Activated CD4-positive, alpha-beta T cell treated with anti-CD3 and anti-CD28 coated beads for 4 hours (primary cell): ENCODE measurements at regions not wholly inside any gene's neighbourhood (a gene's known extent, or its start where the extent isn't known, plus 50 kb on each side); places are given as distances from the start of the nearest gene placed in this dataset.
"Not testable (repeated sequence)": the region's sequence is repeated elsewhere in the genome, so short reads cannot be mapped to it uniquely, and the experiment has no call there.

ENCODE experiments used
- DNase-seq, 2 donors: peaks; one replicate each; pipeline ENCODE4 v3.0.0-alpha.2; 2020

DNA sequence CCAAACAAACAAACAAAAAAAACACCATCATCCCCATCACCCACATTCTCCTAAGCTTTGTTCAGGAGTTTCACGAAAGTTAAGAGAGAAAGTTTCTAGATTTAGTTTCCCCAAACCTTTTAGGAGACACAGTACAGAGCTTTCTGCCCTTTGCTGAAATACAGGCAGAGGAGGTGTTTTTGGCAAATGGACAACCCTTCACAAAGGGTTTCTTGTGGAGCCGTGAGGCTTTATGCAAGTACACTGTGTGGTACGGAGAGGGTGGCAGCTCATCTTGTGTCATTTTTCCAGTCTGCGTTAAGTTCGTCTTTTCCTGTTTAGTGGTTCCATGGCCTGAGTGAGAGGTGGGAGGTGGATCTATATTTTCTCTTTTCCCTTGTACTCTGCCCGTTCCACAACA lies 215.5 kb upstream of the PRKCQ start:
- DNase-seq = no peak

DNA sequence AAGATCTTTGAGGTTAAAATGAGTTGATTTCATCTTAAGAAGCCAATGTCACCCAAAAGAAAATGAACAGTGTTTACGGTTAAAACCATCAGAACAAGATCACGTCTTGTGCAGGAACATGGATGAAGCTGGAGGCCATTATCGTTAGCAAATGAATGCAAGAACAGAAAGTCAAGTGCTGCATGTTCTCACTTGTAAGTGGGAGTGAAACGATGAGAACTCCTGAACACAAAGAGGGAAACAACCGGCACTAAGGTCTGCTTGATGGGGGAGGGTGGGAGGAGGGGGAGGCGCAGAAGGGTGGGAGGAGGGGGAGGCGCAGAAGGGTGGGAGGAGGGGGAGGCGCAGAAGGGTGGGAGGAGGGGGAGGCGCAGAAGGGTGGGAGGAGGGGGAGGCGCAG lies 214.8 kb upstream of the PRKCQ start:
- not testable (repeated sequence) for DNase-seq

DNA sequence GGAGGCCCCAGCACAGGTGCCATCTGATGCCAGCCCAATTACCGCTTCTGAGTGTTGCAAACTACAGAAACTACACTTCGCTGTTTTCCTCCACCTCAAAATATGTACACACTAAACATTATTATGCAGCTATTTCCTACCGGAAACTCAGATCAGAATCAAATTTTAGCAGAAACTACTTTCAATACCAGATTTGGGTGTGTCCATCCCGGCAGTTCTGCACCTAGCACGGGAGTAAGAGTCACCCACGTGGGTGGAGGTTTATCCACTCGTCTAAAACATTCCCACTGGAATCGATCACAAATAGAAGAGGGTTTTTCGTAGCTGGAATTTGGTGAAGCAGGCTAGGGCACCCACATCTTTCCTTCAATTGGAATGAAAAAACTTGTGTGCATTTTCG lies 214.4 kb upstream of the PRKCQ start:
- no peak for DNase-seq

DNA sequence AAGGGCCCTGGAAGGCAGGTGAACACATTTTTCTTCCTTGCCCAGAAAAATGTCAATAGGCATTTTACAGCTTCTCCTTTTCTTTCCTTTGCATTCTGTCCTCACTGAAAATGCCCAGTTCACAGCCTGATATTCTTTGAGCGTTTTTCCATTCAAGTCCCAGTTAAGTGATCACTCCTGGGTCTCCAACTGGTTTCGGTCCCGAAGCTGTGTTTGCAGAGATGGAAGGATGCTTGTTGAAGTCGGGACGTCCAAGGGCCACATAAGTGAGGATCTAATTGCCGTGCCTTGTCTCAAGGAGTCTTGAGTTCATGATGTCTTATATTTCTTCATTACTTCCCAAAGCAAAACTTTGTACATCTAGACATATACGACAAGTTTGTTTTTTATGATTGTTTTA lies 208.7 kb upstream of the PRKCQ start:
- DNase-seq = no peak

DNA sequence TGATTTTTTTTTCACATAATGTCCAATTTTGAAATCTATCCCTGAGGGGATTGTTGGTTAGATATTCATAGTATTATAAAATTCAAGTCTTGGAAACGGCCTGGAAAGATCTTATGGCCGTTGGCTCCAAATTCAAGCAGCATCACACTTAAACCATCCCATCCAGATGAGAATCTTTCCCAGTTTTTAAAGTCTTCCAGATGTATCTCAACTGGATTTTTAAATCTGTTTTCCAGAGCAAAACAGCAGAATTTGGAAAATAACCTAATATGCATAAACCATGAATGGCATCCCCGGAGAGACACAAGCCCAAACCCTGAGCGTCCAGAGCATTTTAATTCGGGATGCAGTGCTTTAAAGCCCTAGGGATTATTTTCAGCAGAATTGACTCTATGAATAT lies 208.2 kb upstream of the PRKCQ start:
- DNase-seq = no peak

DNA sequence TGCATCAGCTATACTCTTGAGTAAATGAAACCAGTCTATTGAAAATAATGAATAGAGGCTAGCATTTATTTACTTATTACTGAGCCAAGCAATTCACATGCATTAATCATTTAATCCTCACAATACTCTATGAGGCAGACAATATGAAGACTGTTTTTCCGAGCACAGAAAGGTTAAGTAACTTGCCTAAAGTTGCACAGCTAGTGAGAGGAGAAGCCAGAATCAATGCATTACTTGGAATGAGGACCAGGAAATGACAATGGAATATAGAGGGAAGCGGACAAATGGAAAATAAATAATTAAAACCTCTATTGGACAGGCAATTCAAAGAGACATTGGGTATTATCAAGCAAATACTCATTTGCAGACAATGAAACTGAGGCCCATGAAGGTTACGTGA lies 207.6 kb upstream of the PRKCQ start:
- no peak for DNase-seq

DNA sequence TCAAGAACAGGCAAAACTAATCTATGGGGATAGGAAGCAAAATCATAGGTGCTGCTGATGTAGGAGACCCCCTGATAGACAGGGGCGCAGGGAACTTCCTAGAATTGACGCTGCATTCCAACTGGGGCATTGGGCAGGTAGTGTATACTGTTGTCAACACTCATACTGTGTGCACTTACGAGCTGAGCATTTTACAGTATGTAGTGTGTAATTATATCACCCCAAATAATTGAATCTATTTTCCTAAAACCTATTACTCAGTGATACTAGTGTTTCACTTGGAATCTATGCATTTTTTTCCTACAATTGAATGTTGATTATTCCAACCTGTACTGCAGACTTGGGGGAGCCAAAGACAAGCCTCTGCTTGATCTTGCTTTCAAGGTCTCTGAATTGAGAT lies 207.0 kb upstream of the PRKCQ start:
- DNase-seq = no peak

DNA sequence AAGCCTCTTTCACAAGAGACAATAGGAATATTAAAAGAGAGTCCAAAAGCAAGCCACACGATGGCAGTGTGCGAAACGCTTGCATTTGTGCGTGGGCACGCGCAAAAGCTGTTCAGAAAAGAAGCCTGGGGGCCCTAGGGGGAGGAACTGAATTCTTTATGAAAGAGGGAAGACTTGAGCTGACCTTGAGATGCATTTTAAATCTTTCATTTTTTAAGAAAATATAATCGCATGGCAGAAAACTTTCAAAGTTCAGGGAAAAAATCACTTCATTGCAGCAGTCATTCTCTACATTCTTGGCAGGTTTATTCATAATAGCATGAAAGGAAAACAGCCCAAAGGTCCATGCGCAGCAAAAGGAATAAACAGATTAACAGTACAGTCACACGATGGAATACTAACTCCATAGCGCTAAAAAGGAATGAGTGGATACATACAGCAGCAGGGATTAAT lies 206.5 kb upstream of the PRKCQ start:
- DNase-seq = no peak

DNA sequence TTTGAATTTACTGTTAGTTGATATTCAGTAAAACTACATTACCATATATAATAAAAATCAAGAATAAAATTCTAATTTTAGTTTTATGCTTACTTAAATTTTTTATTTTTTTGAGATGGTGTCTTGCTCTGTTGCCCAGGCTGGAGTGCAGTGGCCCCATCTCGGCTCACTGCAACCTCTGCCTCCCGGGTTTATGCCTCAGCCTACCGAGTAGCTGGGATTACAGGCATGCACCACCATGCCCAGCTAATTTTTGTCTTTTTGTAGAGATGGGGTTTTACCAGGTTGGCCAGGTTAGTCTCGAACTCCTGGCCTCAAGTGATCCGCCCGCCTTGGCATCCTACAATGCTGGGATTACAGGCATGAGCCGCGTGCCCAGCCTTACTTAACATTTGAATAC lies 204.4 kb upstream of the PRKCQ start:
- DNase-seq = not testable (repeated sequence)

DNA sequence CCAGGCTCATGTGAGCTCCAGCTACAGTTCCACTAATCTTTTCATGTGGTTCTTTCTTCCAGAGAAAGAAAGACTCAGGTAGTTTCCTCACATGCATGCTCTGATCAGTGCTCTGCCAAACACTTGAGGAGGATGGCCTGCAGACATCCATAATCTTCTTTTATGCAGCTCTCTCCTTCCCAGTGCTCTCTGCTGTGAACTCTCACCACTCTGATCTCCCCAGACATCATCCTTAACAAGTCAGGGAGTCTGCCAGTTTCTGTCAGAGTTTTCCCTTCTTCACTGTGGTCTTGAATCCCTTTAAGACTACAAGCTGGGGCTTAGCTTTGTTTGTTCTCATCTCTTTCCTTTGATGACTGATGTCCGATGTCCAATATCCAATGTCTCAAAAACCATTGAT lies 203.4 kb upstream of the PRKCQ start:
- no peak for DNase-seq

DNA sequence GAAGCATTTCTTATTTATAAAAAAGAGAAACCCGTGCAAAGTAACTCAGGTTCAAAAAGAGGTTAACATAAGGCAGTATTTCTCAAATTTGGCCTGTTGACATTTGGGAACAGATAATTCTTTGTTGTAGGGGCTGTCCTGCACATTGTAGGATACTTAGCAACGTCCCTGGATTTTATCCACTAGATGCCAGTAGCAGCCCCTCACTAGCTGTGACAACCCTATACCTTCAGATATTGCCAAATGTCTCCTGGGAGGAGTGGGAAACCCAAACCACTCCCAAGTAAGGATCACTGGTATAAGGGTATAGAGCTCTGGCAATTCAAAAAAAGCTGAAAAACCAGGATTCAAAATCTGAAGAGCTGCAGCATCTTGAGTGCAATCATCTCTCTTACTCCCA lies 202.3 kb upstream of the PRKCQ start:
- no peak for DNase-seq

DNA sequence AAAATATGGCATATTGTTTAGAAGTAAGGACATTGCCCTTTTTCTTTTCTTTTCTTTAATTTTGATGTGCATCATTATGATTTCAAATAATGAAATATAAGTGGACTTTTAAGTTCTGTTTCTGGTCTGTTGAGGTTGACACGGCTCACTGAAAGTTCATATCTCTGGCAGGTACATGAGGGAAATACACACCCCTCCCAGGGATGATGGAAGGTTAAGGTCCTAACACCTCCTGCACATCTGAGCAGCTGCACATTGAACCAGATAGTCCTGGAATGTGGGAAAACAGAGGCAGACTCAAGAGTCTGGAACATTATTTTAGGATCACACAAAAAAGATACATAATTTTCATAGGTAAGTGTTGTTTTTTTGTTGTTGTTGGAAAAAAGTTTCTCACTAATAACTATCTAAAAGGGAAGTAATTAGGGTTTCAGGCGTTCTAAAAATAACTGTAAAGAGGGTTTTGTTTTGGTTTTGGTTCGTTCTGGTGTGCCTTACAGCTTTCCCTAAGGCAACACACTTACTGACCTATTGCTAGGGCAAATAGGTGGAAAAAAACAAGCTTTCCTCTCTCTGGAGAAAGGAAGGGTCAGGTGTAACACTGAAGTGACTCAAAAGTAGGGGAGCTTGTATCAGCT lies 201.2 kb upstream of the PRKCQ start:
- DNase-seq = no peak

DNA sequence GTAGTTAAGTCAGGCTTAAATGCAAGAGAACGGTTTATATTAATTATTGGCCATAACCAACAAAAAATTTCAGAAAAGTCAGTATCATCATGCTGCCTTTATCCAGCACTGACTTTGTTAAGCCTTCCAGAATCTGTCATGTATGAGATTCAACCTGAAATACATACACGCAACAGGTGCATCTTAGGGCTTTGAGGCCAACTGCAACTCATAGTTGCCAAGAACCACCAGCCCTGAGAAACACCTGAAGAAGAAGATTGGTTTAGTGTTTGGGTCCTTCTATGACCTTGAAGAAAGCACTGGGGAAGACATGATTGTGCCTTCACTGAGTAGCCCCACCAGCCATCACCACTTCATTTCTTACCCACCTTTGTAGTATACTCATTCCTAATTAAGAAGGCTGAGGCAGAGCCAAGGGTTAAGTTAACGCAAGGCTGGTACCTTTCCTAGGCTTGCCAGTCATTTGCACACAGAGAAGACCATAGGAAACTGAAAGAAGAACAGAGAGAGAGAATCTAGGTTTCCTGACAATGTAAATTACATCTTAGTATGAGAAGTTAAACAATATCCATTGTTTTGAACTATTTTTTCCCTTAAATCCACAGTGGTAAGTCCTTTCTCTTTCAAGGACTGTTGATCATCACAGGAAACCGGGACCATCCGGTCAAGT lies 200.1 kb upstream of the PRKCQ start:
- no peak for DNase-seq

DNA sequence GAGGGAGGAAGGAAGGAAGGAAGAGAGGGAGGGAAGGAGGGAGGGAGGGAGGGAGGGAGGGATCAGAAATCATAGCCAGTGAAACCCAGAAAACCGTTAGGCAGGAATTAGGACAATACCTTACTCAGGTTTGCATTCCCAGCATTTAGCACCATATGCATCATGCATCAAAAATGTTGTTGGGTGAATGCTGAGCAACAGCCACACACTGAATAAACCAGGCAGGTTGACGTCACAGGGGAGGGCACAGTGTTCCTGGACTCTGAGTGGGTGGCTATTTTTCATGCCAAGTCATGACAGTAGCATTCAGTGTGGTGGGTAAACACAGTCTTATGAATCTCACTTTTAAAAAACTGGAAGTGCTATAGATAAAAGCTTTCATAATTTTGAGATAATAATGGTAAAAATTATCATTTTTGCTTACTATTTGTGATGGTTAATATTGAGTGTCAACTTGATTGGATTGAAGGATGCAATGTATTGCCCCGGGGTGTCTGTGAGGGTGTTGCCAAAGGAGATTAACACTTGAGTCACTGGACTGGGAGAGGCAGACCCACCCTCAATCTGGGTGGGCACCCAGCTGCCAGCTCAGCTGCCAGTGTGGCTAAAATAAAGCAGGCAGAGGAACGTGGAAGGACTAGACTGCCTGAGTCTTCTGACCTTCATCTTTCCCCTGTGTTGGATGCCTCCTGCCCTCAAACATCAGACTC lies 199.1 kb upstream of the PRKCQ start:
- no peak for DNase-seq

DNA sequence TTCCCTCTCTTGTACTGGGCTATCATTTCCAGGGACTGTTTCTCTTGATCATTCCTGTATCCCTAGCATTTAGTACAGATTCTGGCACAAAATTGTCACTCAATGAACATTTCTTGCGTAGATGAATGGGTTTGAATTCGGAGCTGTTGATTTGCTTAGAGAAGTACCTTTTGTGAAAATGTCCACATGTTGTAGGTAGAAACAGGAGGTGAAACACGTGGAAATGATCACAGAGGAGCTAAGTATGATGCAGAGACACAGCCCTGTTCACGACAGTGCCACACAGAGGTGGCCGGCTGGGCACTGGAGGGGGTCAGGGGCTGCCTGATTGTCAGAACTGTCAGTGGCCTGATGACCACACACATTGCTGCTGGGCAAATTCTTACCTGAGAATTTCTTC lies 196.1 kb upstream of the PRKCQ start:
- no peak for DNase-seq

DNA sequence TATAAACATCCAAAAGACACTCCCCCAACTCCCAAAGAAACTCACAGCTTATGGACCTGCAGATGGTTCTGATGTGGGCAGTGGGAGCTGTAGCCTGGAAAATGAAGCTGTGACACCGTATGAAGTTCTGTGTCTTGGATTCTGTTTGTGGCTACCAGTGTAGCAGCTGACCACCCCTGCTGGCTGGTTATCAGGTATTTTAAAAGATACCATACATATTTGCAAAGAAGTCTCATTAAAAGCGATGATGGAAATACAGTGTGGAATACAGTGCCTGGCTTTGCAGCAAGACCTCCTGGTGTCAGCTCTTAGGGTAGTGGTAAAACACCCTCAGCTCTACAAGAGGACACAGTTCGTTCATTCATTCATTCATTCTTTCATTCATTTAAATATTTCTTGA lies 194.3 kb upstream of the PRKCQ start:
- DNase-seq = no peak

DNA sequence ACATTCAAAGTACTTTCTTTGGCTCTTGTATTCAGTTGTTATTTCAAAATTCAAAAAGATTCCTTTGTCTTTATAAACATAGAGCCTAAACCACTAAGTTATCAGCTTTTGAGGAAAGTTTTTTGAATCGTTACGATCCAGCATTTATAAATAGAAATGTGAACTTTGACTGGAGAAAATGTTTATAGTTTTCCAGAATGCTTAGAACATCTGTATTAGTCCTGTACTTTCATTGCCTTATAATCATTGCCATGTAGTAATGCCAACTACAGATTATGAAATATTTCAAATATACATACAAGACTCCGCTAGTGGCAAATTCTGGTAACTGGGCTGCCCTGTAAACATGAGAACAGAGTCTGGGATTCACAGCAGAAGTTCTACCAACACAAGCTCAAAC lies 191.3 kb upstream of the PRKCQ start:
- DNase-seq = no peak

DNA sequence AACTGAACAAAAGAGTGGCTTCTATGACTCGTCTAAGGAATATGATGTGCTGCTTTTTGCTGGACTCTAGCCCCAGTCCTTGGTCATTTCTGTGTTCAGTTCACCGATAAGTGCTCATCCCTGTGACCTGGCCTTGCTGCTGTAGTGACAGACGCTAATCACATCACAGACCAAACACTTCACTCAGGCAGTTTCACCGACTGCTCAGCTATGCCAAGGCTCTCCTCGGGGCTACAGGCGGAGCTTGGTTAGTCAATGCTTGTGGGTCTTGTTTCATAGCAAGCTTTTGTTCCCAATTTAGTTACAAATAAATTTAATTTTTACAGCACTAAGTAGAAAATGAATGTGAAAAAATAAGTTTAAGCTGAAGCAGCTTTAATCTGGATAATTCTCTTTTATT lies 190.8 kb upstream of the PRKCQ start:
- no peak for DNase-seq

DNA sequence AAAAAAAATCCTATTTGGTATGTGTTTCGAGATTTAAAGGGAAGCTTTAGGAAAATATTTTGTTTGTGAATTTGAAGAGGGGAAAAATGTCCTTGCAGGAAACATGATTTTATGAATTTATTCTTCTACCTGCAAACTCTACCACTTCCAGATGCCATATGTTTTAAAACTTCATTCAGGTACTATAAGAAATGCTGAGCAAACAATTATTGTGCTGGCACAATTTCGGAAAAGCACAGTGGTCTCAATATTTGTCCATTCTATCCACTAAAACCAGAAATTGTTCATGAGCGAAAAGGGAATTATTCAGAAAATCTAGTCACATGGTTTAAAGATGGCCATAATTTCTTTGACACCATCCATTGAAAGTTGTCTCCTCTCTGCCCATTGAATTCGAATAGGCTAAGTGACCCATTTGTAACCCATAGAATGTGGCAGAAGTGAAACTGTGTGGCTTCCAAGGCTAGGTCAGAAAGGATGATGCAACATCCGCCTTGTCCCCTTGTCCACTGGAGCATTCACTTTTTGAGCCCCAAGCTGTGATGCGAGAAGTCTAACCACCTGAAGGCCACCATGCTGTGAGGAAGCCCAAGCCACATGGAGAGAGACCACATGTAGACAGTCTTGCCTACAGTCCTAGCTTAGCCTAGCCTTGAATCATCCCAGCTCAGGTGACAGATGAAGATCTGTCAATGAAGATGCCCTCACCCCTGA lies 189.8 kb upstream of the PRKCQ start:
- DNase-seq = no peak

DNA sequence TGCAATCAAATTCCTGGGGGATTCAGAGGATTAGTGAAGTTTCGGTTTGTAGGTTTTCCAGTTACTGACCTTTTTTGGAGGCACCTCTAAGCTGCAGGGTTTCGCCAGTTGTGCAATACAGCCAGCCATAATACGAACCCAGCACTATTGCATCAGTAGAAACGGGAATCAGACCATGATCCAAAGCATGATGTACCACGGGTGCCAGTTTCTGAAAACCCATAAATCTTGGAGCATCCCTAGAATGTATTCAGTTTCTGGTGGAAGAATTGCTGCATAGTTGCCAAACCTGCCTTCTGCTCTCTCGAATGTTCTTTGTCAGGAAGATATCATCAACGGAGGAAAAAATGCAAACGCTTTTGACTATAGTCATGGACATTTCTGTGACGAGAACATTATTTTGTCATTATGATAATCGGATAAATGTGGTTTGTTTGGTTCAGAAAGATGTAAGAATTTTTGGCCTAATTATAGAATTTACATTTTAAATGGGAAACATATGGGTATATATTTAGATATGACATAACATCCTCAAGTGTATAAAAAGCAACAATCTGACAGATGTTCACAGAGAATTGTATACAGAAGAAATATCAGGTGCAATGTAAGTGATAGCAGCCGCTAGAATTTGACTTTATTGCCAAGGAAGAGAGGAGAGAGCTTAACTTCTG lies 186.2 kb upstream of the PRKCQ start:
- no peak for DNase-seq

DNA sequence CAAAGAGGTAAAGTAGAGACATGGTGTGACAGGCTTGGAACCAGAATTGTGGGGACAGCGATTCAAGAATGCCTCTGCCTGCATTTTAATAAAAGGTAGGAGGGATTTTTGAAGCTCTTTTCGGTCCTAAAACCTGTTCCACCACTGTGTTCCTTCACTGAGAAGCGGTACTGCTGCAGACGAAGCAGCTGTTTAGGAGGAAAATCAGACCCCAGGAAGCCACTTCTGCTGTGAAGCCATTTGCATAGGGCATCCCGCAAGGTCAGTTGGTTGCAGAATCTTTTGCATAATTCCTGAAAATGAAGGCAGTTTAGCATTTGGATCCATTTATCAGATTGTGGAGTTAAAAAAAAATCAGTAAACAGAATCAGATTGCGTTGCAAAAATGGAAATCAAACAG lies 183.3 kb upstream of the PRKCQ start:
- DNase-seq = no peak

DNA sequence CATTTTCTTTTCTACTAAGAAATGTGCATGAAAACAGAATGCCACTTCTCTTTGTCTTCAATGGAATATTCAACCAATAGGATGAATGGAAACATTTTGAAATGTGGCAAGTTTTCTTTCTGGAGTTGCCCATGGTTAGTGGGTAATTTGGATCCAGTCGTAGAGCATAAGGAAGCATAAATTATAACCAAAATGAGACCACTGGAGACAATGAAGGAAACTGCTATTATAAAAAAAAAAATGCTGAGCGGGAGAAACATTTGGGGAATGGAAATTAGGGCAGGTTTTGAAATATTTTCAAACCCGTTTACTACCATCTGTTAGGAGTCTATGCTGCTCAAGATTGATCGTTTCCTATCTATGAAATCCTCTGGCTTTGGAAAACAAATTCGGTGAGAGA lies 182.9 kb upstream of the PRKCQ start:
- no peak for DNase-seq

DNA sequence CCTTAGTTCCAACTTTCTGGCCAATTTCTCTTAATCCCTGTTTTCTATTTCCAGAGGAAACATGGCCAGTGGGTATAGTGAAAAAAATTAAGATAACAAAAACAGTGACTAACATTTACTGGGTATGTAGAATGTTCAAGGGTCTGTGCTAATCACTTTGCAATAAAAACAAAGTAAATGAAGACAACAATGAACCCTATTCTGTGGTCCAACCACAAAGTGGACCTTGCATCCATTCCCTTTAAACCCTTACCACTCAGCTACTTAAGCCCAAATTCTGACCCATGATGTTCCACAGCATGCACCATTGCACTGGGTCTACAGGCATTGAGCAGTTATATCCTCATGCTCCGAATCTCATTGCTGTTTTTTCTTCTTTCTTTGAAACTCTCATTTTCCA lies 179.9 kb upstream of the PRKCQ start:
- no peak for DNase-seq
